ENCODE measurements at regions not wholly inside any gene's neighbourhood (a gene's known extent, or its start where the extent isn't known, plus 50 kb on each side); places are given as distances from the start of the nearest gene placed in this dataset.

GRCh38 chr11:104625246-104625645 is 273.0 kb downstream of the CASP12 start:
- no peak for TF ChIP-seq CTCF (IDR thresholded peaks at IDR 0.05)
- no peak for DNase-seq (ENCODE audit: low spot score)
- Histone ChIP-seq H3K27ac (no peak overlapping the region), H3K4me3 (no peak overlapping the region)

- Histone ChIP-seq H3K4me3 (no peak overlapping the region), H3K27ac (no peak overlapping the region)
- no peak for DNase-seq (ENCODE audit: low spot score)
- no peak for TF ChIP-seq CTCF (IDR thresholded peaks at IDR 0.05)
These were observed 274.2 kb downstream of the CASP12 start for GRCh38 chr11:104624021-104624420.

GRCh38 chr11:104623518-104623917 is 274.7 kb downstream of the CASP12 start:
- H3K4me3 ChIP-seq, result no peak overlapping the region
- H3K27ac ChIP-seq, result no peak overlapping the region
- TF ChIP-seq CTCF (IDR thresholded peaks at IDR 0.05), result no peak
- no peak for DNase-seq (ENCODE audit: low spot score)

GRCh38 chr11:104620991-104621390 is 277.3 kb downstream of the CASP12 start:
- DNase-seq (ENCODE audit: low spot score), result no peak
- H3K4me3 ChIP-seq, result no peak overlapping the region
- no peak overlapping the region for H3K27ac ChIP-seq
- TF ChIP-seq CTCF (IDR thresholded peaks at IDR 0.05), result no peak

GRCh38 chr11:104619751-104620150 is 278.5 kb downstream of the CASP12 start:
- H3K4me3 ChIP-seq, result no peak overlapping the region
- DNase-seq (ENCODE audit: low spot score), result no peak

GRCh38 chr11:104618954-104619353 is 279.3 kb downstream of the CASP12 start:
- no peak for TF ChIP-seq CTCF (IDR thresholded peaks at IDR 0.05)
- Histone ChIP-seq H3K4me3 (no peak overlapping the region), H3K27ac (peak overlapping the region in 1 of 2 donors; percentile 31)
- no peak for DNase-seq (ENCODE audit: low spot score)

More at GRCh38 chr11:104619751-104620150, 278.5 kb downstream of the CASP12 start:
- no peak overlapping the region for H3K27ac ChIP-seq
- TF ChIP-seq CTCF (IDR thresholded peaks at IDR 0.05), result no peak

- no peak for TF ChIP-seq CTCF (IDR thresholded peaks at IDR 0.05)
- Histone ChIP-seq H3K27ac (no peak overlapping the region), H3K4me3 (no peak overlapping the region)
- no peak for DNase-seq (ENCODE audit: low spot score)
These were observed 283.3 kb downstream of the CASP12 start for GRCh38 chr11:104614961-104615360.

Measured in coronary artery (tissue), 2 donors.